ENCODE measurements at regions not wholly inside any gene's neighbourhood (a gene's known extent, or its start where the extent isn't known, plus 50 kb on each side); places are given as distances from the start of the nearest gene placed in this dataset.
"Not testable (repeated sequence)": the region's sequence is repeated elsewhere in the genome, so short reads cannot be mapped to it uniquely, and the experiment has no call there.

DNA sequence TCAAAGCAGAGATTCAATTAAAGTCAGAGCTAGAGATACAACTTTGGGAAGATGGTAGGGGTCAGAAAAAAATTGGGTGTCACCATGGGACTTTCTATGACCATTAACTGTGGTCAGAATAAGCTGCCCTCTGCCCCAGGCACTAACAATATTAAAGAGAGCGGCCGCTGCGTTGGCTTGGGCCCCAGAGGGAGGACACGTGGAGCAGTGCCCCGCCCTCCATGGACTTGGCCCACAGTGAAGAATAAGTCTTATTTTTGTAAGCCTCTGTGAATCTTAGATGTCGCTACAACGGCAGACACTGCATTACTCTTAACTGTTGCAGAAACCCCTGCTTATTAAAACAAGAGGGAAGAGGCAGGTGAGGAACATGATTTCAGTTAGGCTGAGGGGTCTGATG, 172.7 kb downstream of the UQCRFS1 start:
- ChIA-PET CTCF (no interaction called here), POLR2A (no interaction called here)
- no peak for DNase-seq (ENCODE audit: extremely low spot score)
- TF ChIP-seq, protein P1, sequence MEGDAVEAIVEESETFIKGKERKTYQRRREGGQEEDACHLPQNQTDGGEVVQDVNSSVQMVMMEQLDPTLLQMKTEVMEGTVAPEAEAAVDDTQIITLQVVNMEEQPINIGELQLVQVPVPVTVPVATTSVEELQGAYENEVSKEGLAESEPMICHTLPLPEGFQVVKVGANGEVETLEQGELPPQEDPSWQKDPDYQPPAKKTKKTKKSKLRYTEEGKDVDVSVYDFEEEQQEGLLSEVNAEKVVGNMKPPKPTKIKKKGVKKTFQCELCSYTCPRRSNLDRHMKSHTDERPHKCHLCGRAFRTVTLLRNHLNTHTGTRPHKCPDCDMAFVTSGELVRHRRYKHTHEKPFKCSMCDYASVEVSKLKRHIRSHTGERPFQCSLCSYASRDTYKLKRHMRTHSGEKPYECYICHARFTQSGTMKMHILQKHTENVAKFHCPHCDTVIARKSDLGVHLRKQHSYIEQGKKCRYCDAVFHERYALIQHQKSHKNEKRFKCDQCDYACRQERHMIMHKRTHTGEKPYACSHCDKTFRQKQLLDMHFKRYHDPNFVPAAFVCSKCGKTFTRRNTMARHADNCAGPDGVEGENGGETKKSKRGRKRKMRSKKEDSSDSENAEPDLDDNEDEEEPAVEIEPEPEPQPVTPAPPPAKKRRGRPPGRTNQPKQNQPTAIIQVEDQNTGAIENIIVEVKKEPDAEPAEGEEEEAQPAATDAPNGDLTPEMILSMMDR (IDR thresholded peaks at IDR 0.05; ENCODE audit: control extremely low read depth, extremely low read depth, low read depth, missing control alignments) = no peak

DNA sequence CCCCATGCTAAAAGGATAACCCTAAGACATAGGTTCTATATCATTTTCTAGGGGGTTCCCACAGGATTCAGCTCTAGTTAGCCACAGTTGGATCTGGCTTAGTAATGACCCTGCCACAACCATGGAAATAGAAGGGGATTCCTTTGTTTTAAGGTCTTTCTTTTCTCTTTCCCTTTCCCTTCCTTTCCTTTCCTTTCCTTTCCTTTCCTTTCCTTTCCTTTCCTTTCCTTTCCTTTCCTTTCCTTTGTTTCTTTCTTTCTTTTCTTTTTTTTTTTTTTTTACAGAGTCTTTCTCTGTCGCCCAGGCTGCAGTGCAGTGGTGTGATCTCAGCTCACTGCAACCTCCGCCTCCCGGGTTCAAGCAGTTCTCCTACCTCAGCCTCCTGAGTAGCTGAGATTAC, 173.9 kb downstream of the UQCRFS1 start:
- CTCF ChIA-PET; DNase-seq (ENCODE audit: extremely low spot score); POLR2A ChIA-PET: not testable (repeated sequence)

DNA sequence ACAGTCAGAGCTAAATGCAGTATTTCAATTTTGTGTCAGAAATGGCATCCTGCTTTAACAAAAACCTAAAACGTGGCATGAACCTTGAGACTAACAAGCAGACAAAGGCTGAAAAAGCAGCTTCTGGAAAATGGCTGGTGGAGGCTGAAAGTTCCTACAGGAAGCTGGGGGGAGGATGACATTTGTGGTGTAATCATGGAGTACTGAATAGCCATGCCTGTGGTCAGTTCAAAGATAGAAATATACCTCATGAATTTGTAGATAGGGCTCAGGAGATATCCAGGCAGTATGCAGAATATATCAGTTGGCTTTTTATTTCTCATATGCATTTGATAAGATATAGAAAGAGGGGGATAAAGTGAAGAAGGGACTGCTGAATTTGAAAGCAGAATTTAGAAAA, 181.7 kb downstream of the UQCRFS1 start:
- CTCF ChIA-PET = no interaction called here
- POLR2A ChIA-PET = no interaction called here
- TF ChIP-seq, protein P1 (IDR thresholded peaks at IDR 0.05; ENCODE audit: control extremely low read depth, extremely low read depth, low read depth, missing control alignments) = no peak
- no peak for DNase-seq (ENCODE audit: extremely low spot score)

DNA sequence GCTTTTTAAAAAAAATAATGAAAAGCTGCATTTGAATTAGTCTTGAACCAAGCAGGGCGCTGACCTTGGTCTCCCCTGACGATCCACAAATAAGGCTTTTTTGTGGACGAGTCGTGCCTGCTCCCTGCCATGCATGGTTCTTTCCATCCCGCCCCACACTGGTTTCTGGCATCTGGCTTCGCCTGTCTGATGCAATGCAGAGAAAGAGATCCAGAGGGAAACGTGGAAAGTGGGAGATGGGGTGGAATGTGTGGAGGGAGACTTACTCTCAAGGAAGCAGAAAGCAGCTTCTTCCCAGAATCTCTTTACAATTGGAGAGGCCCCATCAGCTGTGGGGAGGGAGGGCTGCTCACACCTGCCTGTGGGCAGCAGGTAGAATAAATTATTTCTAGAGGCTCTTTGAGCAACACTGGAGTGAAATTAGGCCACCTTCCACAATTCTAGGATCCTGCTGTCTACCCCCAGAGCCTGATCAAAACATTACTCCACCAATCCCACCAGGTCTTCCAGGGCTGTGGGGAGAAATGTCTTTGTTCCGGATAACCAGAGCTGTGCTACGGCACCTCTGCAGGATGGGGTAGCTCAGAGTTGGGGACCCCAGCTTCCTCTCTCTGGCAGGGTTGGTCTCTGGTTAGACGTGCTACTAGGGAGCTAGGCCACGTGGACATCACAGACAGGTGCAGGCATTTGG, 183.5 kb downstream of the UQCRFS1 start:
- TF ChIP-seq, protein P1 (IDR thresholded peaks at IDR 0.05; ENCODE audit: control extremely low read depth, extremely low read depth, low read depth, missing control alignments) = no peak
- CTCF ChIA-PET = interaction anchor here (1.3 kb wide), 1 partner anchor 8 kb away, joined by 3 read pairs; no protein-coding TSS in a partner anchor

DNA sequence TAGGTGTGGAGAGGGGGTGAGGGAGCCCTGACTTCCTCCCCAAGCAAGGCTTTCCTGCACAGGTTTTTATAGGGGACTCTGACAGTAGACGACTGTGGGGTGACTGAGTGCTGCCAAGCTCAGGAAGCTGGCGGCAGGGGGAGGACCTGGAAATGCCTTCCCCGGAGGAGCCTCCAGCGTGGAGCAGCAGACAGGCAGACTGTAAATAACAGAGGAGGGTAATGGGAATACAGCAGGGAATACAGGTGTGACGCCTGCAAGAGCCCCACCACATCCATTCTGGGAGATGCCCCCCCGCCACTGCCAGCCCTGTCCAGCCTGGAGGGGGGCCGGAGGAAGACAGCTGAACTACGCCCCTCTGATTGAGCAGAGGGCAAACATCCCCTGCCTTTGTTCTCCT, 190.4 kb downstream of the UQCRFS1 start:
- TF ChIP-seq, protein P1 (IDR thresholded peaks at IDR 0.05; ENCODE audit: control extremely low read depth, extremely low read depth, low read depth, missing control alignments) = no peak
- ChIA-PET POLR2A (no interaction called here), CTCF (no interaction called here)
- no peak for DNase-seq (ENCODE audit: extremely low spot score)

More for the DNA sequence above, 183.5 kb downstream of the UQCRFS1 start:
- POLR2A ChIA-PET = no interaction called here
- DNase-seq (ENCODE audit: extremely low spot score) = no peak

DNA sequence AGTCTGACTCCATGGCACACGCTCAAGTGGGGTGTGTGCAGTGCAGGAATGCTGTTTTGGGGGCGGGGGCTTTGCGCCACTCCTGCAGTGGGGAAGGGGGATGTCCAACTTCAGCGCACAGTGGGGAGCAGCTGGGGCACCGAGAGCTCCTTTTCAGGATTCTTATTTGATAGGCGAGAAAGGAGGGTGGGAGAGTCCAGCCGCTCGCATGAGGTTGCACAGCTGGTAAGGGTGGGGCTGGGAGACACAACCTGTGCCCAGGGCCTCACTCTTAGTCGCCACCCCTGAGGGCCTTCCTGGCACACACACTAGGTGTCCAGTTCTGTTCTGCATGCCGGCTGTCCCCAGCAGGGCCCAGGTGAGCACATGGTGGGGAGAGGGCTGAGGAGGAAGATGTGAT, 190.8 kb downstream of the UQCRFS1 start:
- DNase-seq (ENCODE audit: extremely low spot score) = no peak
- ChIA-PET CTCF (no interaction called here), POLR2A (no interaction called here)
- TF ChIP-seq, protein P1 (IDR thresholded peaks at IDR 0.05; ENCODE audit: control extremely low read depth, extremely low read depth, low read depth, missing control alignments) = no peak

DNA sequence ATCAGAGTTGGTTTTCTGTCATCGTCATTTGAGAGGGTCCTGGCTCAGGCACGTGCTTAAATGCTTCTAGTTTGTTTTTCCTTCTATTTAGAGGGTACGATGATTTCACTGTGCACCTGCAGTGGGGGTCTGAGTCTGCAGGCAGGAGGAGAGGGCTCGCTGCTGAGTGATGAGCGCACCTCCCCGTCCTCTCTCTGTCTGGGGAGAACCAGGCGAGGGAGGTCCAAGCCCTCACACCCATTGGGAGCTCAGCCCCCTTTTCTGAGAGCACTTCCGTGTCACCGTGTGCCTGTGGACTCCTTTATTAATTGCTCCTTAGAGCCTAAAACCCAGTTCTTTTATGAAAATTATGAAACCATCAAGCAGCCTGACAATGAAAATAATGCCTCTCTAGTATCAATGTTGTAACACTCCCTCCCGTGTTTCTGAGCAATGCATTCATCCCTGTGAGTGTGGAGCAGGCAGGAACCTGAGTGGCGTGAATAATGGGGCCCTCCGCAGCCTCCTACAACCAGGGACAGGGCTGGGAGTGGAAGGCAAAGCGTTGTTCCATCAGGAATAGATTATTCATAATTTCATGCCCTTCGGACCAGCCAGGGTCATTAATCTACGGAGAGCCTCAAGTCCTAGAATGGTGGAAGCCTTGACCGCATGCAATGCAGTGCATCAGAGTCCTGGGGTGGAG, 191.6 kb downstream of the UQCRFS1 start:
- DNase-seq (ENCODE audit: extremely low spot score) = no peak
- TF ChIP-seq, protein P1 (IDR thresholded peaks at IDR 0.05; ENCODE audit: control extremely low read depth, extremely low read depth, low read depth, missing control alignments) = no peak
- CTCF ChIA-PET = no interaction called here
- POLR2A ChIA-PET = no interaction called here
